HEK293 (cell line): ENCODE measurements at regions not wholly inside any gene's neighbourhood (a gene's known extent, or its start where the extent isn't known, plus 50 kb on each side); places are given as distances from the start of the nearest gene placed in this dataset.

Source experiments
- CTCF ChIA-PET: fragments of 350-600 bp; formaldehyde crosslinking; extraction: SDS; loops from one replicate; lab custom pipeline; 2021; ENCODE audit warnings: antibody characterized with exemption; lab: Yijun Ruan, JAX
- POLR2A ChIA-PET: fragments of 300-600 bp; formaldehyde crosslinking; extraction: SDS; loops from one replicate; lab custom pipeline; 2020; ENCODE audit warnings: antibody characterized with exemption, inconsistent platforms; lab: Yijun Ruan, JAX
- H3K27ac ChIP-seq: fragments of 200-500 bp; sonication (Bioruptor generic); 2 replicates; pipeline ENCODE4 v1.5.1; 2014; ENCODE audit warnings: low read depth, low read length, control low read depth, inconsistent platforms; ENCODE audit errors: extremely low read depth
- H3K36me3 ChIP-seq, 2 experiments: fragments of 200-500 bp in 1 of 2; sonication (Bioruptor generic) in 1 of 2; 1 replicate in 1 of 2; 2 replicates in 1 of 2; pipeline ENCODE4 v1.5.1; 2014 to 2017; ENCODE audit warnings: inconsistent platforms in 2 of 2, low read length in 2 of 2; ENCODE audit not compliant: control insufficient read depth in 2 of 2, insufficient read depth in 1 of 2
- H3K4me1 ChIP-seq: fragments of 200-500 bp; sonication (Bioruptor generic); 2 replicates; pipeline ENCODE4 v1.5.1; 2014; ENCODE audit warnings: mild to moderate bottlenecking, low read length, inconsistent platforms; ENCODE audit not compliant: control insufficient read depth, insufficient read depth
- H3K4me3 ChIP-seq: 2 replicates; pipeline ENCODE4 v1.5.1; 2011; ENCODE audit warnings: low read depth, mild to moderate bottlenecking, control low read depth, low read length, moderate library complexity
- H3K9me3 ChIP-seq: fragments of 200-500 bp; sonication (Bioruptor generic); 2 replicates; pipeline ENCODE4 v1.5.1; 2014; ENCODE audit warnings: low read depth, low read length, inconsistent platforms; ENCODE audit not compliant: control insufficient read depth, insufficient read depth
- ATF2 ChIP-seq: fragments of 450-650 bp; formaldehyde crosslinking; IDR thresholded peaks from 2 replicates; pipeline ENCODE4 v1.5.1; 2016; ENCODE audit warnings: missing biosample characterization, missing genetic modification characterization, low read depth
- CTCF ChIP-seq: fragments of 450-650 bp; formaldehyde crosslinking; IDR thresholded peaks from 2 replicates; pipeline ENCODE4 v1.5.1; 2016; ENCODE audit warnings: missing biosample characterization, missing genetic modification characterization
- HOXA7 ChIP-seq: sonication (generic); formaldehyde crosslinking; IDR thresholded peaks from 2 replicates; pipeline ENCODE4 v1.8.1; 2022; ENCODE audit warnings: missing genetic modification reagents, borderline replicate concordance
- MYNN ChIP-seq: fragments of 450-650 bp; formaldehyde crosslinking; IDR thresholded peaks from 2 replicates; pipeline ENCODE4 v1.5.1; 2016; ENCODE audit warnings: missing biosample characterization, missing genetic modification characterization, borderline replicate concordance
- MZF1 ChIP-seq: fragments of 450-650 bp; formaldehyde crosslinking; IDR thresholded peaks from 2 replicates; pipeline ENCODE4 v1.5.1; 2017; ENCODE audit warnings: missing biosample characterization, missing genetic modification characterization, borderline replicate concordance
- PRDM10 ChIP-seq: fragments of 450-650 bp; formaldehyde crosslinking; IDR thresholded peaks from 2 replicates; pipeline ENCODE4 v1.5.1; 2016; ENCODE audit warnings: missing biosample characterization, missing genetic modification characterization
- SALL2 ChIP-seq: fragments of 450-650 bp; formaldehyde crosslinking; IDR thresholded peaks from 2 replicates; pipeline ENCODE4 v1.5.0; 2017; ENCODE audit warnings: missing biosample characterization, mild to moderate bottlenecking, missing genetic modification characterization, borderline replicate concordance
- TCF7L2 ChIP-seq: IDR thresholded peaks from 2 replicates; pipeline ENCODE4 v1.6.1; 2011; ENCODE audit warnings: low read depth, mild to moderate bottlenecking, inconsistent platforms, low read length, moderate library complexity, borderline replicate concordance
- ZBTB17 ChIP-seq: fragments of 450-650 bp; formaldehyde crosslinking; IDR thresholded peaks from 2 replicates; pipeline ENCODE4 v1.5.1; 2016; ENCODE audit warnings: missing biosample characterization, missing genetic modification characterization
- ZIC2 ChIP-seq: fragments of 450-650 bp; formaldehyde crosslinking; IDR thresholded peaks from 2 replicates; pipeline ENCODE4 v1.5.1; 2016; ENCODE audit warnings: missing biosample characterization, missing genetic modification characterization
- ZNF132 ChIP-seq: fragments of 450-650 bp; formaldehyde crosslinking; IDR thresholded peaks from 2 replicates; pipeline ENCODE4 v1.5.1; 2017; ENCODE audit warnings: missing biosample characterization, missing genetic modification characterization, borderline replicate concordance
- ZNF221 ChIP-seq: fragments of 450-650 bp; formaldehyde crosslinking; IDR thresholded peaks from 2 replicates; pipeline ENCODE4 v1.5.1; 2017; ENCODE audit warnings: missing biosample characterization, missing genetic modification characterization, borderline replicate concordance
- ZNF302 ChIP-seq: fragments of 450-650 bp; formaldehyde crosslinking; IDR thresholded peaks from 2 replicates; pipeline ENCODE4 v1.5.1; 2016; ENCODE audit warnings: missing biosample characterization, missing genetic modification characterization, low read depth
- ZNF362 ChIP-seq: fragments of 450-650 bp; formaldehyde crosslinking; IDR thresholded peaks from 2 replicates; pipeline ENCODE4 v1.5.1; 2016; ENCODE audit warnings: missing biosample characterization, missing genetic modification characterization
- ZNF426 ChIP-seq: fragments of 450-650 bp; formaldehyde crosslinking; IDR thresholded peaks from 2 replicates; pipeline ENCODE4 v1.5.1; 2017; ENCODE audit warnings: missing biosample characterization, missing genetic modification characterization, mild to moderate bottlenecking, inconsistent platforms, moderate library complexity
- ZNF529 ChIP-seq: fragments of 450-650 bp; formaldehyde crosslinking; IDR thresholded peaks from 2 replicates; pipeline ENCODE4 v1.5.1; 2017; ENCODE audit warnings: missing genetic modification characterization, missing biosample characterization; ENCODE audit not compliant: insufficient replicate concordance
- ZNF561 ChIP-seq: fragments of 450-650 bp; IDR thresholded peaks from 2 replicates; pipeline ENCODE4 v1.5.1; 2018; ENCODE audit warnings: missing biosample characterization, missing genetic modification characterization, borderline replicate concordance
- TF ChIP-seq, protein P1 (sequence below): fragments of 450-650 bp; formaldehyde crosslinking; IDR thresholded peaks from 2 replicates; pipeline ENCODE4 v1.5.1; 2016; ENCODE audit warnings: missing biosample characterization, missing genetic modification characterization
- TF ChIP-seq, protein P2 (sequence below): fragments of 450-650 bp; formaldehyde crosslinking; IDR thresholded peaks from 2 replicates; pipeline ENCODE4 v1.5.1; 2017; ENCODE audit warnings: missing biosample characterization, missing genetic modification characterization

- ChIA-PET POLR2A (no interaction called here), CTCF (no interaction called here)
- no peak for TF ChIP-seq ZNF221 (tag by site-specific recombination)
- no peak for TF ChIP-seq ATF2 (tag by site-specific recombination)
- TF ChIP-seq, protein P1, sequence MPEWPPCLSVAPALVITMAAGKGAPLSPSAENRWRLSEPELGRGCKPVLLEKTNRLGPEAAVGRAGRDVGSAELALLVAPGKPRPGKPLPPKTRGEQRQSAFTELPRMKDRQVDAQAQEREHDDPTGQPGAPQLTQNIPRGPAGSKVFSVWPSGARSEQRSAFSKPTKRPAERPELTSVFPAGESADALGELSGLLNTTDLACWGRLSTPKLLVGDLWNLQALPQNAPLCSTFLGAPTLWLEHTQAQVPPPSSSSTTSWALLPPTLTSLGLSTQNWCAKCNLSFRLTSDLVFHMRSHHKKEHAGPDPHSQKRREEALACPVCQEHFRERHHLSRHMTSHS (tag by site-specific recombination), result no peak
- no peak for TF ChIP-seq ZIC2 (tag by site-specific recombination)
- H3K4me1 ChIP-seq, result no peaks in the 10 kb centered on the region
- H3K4me3 ChIP-seq, result no peak overlapping the region
- H3K9me3 ChIP-seq, result no peaks in the 10 kb centered on the region
- no peak overlapping the region for H3K27ac ChIP-seq
- no peaks in the 10 kb centered on the region for H3K36me3 ChIP-seq
Observed at GRCh38 chr18:54052732-54053429, 171.6 kb downstream of the MBD2 start.

DNA sequence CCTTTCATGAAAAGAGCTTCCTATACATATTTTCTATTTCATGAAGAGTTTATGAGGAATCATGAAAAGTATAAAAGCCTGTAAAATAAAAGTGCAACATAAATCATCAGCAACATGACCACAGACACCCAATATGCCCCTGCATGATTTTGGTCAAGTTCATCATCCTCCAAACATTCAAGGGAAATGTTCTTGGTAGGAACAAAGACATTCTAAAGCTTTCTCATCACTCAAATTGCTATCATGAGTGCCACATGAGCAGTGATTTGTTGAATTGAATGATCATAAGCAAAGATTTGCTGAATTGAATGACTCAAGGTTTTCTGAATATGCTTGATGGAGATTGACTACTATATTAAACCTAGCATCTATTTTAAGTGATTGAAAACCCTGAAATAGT is 172.2 kb downstream of the MBD2 start:
- TF ChIP-seq ZNF362 (tag by site-specific recombination), result no peak
- no peak for TF ChIP-seq ZNF132
- TF ChIP-seq ZNF561 (tag by site-specific recombination), result no peak
- TF ChIP-seq, protein P2, sequence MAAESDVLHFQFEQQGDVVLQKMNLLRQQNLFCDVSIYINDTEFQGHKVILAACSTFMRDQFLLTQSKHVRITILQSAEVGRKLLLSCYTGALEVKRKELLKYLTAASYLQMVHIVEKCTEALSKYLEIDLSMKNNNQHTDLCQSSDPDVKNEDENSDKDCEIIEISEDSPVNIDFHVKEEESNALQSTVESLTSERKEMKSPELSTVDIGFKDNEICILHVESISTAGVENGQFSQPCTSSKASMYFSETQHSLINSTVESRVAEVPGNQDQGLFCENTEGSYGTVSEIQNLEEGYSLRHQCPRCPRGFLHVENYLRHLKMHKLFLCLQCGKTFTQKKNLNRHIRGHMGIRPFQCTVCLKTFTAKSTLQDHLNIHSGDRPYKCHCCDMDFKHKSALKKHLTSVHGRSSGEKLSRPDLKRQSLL, result no peak
- TF ChIP-seq HOXA7 (CRISPR knock-in tag), result no peak
- TF ChIP-seq MYNN (tag by site-specific recombination), result no peak
- no peak for TF ChIP-seq ZNF529
- no peak for TF ChIP-seq SALL2 (tag by site-specific recombination)
- TF ChIP-seq ZNF302 (tag by site-specific recombination), result no peak
- TF ChIP-seq PRDM10, result no peak
- TF ChIP-seq ZBTB17 (tag by site-specific recombination), result no peak
- no peak for TF ChIP-seq CTCF (tag by site-specific recombination)
- no peak for TF ChIP-seq ZNF426 (tag by site-specific recombination)
- no peak for TF ChIP-seq TCF7L2
- TF ChIP-seq MZF1 (tag by site-specific recombination), result no peak
- TF ChIP-seq, all 188 proteins: peak for 0
- Histone ChIP-seq H3K9me3 (no peaks in the 10 kb centered on the region), H3K36me3 (no peaks in the 10 kb centered on the region), H3K27ac (no peak overlapping the region), H3K4me3 (no peak overlapping the region), H3K4me1 (no peaks in the 10 kb centered on the region)
- CTCF ChIA-PET, result no interaction called here
- POLR2A ChIA-PET, result no interaction called here
